Muscle of leg (tissue), 3 donors: ENCODE measurements at regions not wholly inside any gene's neighbourhood (a gene's known extent, or its start where the extent isn't known, plus 50 kb on each side); places are given as distances from the start of the nearest gene placed in this dataset.
"Not testable (repeated sequence)": the region's sequence is repeated elsewhere in the genome, so short reads cannot be mapped to it uniquely, and the experiment has no call there.

ENCODE experiments used
- DNase-seq: peaks from one replicate; pipeline ENCODE4 v3.0.0; 2013
- H3K27ac ChIP-seq: one replicate; pipeline ENCODE4 v1.5.1; 2013; ENCODE audit warnings: mild to moderate bottlenecking, low read length, control low read depth
- H3K27me3 ChIP-seq: one replicate; pipeline ENCODE4 v1.6.1; 2013; ENCODE audit warnings: low read length; ENCODE audit not compliant: control insufficient read depth, insufficient read depth
- H3K36me3 ChIP-seq: one replicate; pipeline ENCODE4 v1.6.1; 2013; ENCODE audit warnings: low read length; ENCODE audit not compliant: control insufficient read depth, insufficient read depth
- H3K4me1 ChIP-seq: one replicate; pipeline ENCODE4 v1.6.1; 2013; ENCODE audit warnings: low read length; ENCODE audit not compliant: control insufficient read depth, insufficient read depth
- H3K4me3 ChIP-seq: one replicate; pipeline ENCODE4 v1.5.1; 2013; ENCODE audit warnings: low read length, control low read depth
- H3K9me3 ChIP-seq: replicated peaks from 2 replicates; pipeline ENCODE4 v1.6.1; 2013; ENCODE audit warnings: low read depth, low read length; ENCODE audit not compliant: control insufficient read depth
- WGBS: methylation state at CpG from one replicate; pipeline ENCODE4 v1.1.5; 2013; ENCODE audit warnings: missing lambda C conversion rate; ENCODE audit not compliant: insufficient coverage; 5-methylcytosine and 5-hydroxymethylcytosine counted together

DNA sequence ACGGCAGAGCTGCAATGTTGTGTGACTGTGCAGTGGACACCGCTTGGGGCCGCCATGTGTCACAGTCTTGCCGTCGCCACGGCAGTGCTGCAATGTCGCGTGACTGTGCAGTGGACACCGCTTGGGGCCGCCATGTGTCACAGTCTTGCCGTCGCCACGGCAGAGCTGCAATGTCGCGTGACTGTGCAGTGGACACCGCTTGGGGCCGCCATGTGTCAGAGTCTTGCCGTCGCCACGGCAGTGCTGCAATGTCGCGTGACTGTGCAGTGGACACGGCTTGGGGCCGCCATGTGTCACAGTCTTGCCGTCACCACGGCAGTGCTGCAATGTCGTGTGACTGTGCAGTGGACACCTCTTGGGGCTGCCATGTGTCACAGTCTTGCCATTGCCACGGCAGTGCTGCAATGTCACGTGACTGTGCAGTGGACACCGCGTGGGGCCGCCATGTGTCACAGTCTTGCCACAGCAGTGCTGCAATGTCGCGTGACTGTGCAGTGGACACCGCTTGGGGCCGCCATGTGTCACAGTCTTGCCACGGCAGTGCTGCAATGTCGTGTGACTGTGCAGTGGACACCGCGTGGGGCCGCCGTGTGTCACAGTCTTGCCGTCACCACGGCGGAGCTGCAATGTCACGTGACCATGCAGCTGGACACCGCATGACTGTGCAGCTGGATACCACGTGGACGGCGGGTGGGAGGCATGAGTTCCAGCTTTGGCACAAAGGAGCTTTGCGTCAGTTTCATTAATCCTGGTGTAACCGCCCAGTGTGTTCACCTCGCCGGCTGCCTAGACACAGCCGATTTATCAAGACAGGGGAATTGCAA is 182.1 kb upstream of the FOXD4L5 start:
- not testable (repeated sequence) for H3K36me3 ChIP-seq, H3K9me3 ChIP-seq
- WGBS, result 94% methylated on average over 42 of the region's 55 CpGs

DNA sequence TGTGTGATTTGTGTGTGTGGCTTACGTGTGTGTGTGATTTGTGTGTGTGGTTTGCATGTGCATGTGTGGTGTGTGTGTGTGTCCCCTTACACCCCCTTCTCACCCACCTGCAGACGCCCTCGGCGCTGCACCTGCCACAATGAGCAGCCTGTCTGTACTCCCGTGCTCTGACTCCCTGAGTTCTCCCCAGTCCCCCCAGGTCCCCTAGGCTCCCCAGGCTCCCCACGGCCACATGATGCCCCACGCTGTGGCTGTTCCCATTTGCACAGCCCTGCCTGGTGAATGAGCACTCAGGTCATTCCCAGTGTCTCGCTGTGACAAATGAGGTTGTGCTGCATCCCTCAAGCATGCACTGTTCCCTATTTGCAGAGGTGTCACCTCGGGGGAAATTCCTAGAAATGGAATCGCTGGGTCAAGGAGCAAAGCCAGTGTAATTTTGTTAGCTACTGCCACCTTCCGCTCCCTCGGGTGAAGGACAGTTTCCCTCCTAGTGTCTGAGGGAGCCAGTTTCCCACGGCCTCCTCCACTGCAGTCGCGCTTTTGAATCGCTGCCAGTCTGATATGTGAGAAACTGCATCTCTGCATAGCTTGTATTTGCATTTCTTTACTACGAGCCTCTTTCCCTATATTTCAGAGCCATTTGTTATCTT is 180.4 kb upstream of the FOXD4L5 start:
- H3K4me3 ChIP-seq, DNase-seq, H3K9me3 ChIP-seq, H3K27me3 ChIP-seq, H3K27ac ChIP-seq, H3K4me1 ChIP-seq, H3K36me3 ChIP-seq: not testable (repeated sequence)
- 97% methylated on average over 6 of the region's 17 CpGs for WGBS

More for the DNA sequence above, 182.1 kb upstream of the FOXD4L5 start:
- not testable (repeated sequence) for H3K4me3 ChIP-seq, H3K4me1 ChIP-seq, DNase-seq, H3K27ac ChIP-seq, H3K27me3 ChIP-seq

DNA sequence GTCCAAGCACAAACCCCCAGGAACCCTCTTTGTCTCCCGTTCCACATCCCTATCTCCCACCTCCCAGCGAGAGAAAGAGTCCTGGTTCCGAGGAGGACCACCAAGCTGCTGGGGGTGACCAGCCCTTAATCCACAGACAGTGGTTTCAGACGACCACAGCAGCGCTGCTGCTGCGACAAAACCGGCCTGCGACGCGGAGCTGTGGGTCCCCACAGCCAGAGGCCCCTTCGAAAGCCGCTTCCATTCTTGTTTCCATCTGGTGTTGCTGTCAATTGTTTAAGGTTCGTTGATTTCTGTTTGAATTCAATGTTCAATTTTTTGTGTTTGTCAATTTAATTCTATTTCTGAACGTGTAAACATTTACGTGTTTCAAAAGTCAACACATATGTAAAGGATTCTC is 177.5 kb upstream of the FOXD4L5 start:
- not testable (repeated sequence) for DNase-seq, H3K27me3 ChIP-seq, H3K27ac ChIP-seq, H3K4me1 ChIP-seq, H3K36me3 ChIP-seq, H3K4me3 ChIP-seq
- 100% methylated on average over 2 of the region's 15 CpGs for WGBS
- peaks cover 13% of the 10 kb centered on the region for H3K9me3 ChIP-seq

DNA sequence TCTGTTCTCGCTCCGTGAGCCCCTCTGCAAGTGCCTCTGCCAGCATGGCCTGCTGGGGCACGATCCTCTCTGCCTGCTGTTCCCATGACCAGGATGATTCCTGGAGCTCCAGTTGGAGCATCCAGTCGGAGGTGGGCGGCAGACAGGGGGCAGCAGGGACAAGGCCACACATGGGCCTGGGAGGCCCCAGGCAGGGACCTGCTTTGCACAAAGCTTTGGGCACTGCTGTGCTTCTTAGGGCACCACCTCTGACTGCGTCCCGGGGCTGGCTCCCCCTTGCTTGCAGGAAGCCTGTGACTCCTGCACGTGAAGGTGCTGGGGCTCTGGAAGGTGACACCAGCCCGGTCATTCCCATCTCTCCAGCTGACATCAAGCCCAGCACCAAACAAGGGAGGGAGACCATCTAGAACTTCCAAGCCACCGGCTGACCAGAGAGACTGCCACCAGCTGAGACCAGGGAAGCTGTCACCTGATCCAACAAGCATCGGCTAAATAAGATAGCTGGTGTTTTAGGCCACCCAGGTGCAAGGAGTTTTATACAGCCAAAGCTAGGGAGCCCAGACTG is 174.8 kb upstream of the FOXD4L5 start:
- Histone ChIP-seq H3K27me3 (no peaks in the 10 kb centered on the region), H3K27ac (no peak overlapping the region), H3K9me3 (peaks cover 12% of the 10 kb centered on the region), H3K4me1 (no peaks in the 10 kb centered on the region), H3K4me3 (no peak overlapping the region), H3K36me3 (no peaks in the 10 kb centered on the region)
- WGBS, result 86% methylated on average over 10 of the region's 11 CpGs
- DNase-seq, result no peak

DNA sequence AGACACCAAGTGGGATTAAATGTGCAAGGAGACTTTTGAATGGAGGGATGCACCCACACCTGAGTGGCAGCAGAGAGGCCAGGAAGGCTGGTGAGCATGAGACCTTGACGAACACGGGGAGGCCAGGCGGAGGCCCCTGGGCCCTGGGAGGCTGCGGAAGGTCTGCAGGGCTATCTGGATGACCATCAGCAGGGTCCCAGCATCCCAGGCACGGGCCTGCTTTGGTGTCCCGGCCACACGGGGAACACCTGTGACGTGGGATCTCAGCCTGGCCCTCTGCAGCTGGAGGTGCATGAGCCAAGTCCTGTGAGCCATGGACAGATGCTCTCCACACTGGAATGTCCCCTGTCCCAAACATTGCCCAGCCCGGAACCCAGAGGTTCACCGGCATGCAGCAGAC is 174.0 kb upstream of the FOXD4L5 start:
- no peaks in the 10 kb centered on the region for H3K4me1 ChIP-seq
- no peaks in the 10 kb centered on the region for H3K27me3 ChIP-seq
- no peak overlapping the region for H3K4me3 ChIP-seq
- H3K27ac ChIP-seq, result no peak overlapping the region
- WGBS, result 89% methylated on average over 8 of the region's 10 CpGs
- no peak for DNase-seq
- H3K36me3 ChIP-seq, result no peaks in the 10 kb centered on the region
- peaks cover 12% of the 10 kb centered on the region for H3K9me3 ChIP-seq

DNA sequence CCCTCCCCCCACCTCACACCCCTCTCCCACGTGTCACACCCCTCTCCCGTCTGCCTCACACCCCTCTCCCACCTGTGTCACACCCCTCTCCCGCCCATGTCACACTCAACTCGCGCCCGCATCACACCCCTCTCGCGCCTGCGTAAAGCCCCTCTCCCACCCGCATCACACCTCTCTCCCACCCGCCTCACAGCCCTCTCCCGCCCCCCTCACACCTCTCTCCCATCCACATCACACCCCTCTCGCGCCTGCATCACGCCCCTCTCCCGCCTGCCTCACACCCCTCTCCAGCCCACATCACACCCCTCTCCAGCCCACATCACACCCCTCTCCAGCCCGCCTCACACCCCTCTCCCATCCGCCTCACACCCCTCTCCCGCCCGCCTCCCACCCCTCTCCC is 173.5 kb upstream of the FOXD4L5 start:
- Histone ChIP-seq H3K9me3 (peaks cover 12% of the 10 kb centered on the region), H3K27ac (no peak overlapping the region), H3K27me3 (no peaks in the 10 kb centered on the region), H3K36me3 (no peaks in the 10 kb centered on the region), H3K4me3 (no peak overlapping the region), H3K4me1 (no peaks in the 10 kb centered on the region)
- DNase-seq, result no peak
- 87% methylated on average over 18 of the region's 20 CpGs for WGBS

DNA sequence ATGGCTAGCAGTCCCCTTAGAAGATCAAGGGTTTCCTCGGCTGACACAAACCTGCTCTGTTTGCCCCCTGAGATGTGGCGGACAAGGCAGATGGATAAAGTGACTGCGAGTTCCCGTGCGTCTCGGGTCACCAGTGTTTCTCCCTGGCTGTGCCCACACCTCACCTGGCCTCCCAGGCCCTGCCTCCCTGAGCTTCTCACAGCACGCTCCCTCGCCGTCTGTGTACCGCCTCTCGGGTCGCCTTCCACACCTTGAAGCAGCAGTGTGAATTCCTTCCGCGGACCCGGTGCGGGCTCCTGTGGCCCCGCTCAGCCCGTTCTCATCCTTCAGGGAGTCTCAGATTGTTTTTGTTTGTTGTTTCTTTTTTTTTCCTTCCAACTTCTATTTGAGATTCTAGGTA is 172.0 kb upstream of the FOXD4L5 start:
- DNase-seq, H3K27ac ChIP-seq, H3K4me1 ChIP-seq, H3K4me3 ChIP-seq, H3K27me3 ChIP-seq, H3K36me3 ChIP-seq: not testable (repeated sequence)
- WGBS, result 98% methylated on average over 8 of the region's 18 CpGs
- H3K9me3 ChIP-seq, result peaks cover 12% of the 10 kb centered on the region

DNA sequence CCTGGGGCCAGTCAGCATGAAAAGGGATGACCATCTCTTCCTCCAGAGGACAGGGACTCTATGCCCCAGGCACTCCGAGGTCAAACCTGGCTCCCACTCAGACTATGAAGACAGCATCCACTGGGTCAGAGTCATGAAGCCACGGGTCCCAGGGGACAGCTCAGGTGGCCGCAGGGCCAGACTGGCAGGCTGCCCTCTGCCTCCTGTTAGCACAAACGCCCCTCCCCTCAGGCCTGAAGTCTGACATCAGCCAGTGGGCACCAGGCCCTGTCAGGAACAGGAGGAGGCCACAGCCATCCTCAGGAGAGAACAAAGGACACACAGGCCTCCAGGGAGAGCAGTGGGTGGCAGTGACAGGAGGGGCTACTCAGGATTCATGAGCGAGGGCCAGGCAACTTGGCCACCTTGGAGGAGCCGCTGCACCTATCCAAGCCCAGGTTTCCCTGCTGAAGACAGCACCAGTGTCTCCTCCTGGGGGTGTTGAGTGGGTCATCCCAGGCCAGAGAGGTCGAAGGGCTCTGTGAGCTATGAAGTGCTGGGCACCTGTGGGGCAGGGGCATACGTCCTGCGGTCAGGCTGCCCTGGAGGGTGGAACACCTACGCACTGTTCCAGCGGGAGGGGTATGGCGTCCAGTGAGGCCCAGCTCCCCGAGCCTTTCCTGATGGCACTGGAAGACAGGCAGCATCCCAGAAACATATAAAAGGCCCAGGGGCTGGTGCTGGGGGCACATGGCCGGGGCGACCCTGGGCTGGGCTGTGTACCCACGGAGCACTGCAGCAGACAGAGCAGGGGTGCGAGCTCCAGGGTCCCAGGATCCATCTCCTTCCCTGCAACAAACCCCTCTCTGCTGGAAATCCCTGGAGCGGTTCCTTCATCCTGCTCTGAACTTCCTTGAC is 171.0 kb upstream of the FOXD4L5 start:
- H3K4me3 ChIP-seq, H3K36me3 ChIP-seq, H3K4me1 ChIP-seq, H3K27me3 ChIP-seq, DNase-seq, H3K27ac ChIP-seq: not testable (repeated sequence)
- WGBS, result 76% methylated on average over 11 of the region's 18 CpGs
- peaks cover 12% of the 10 kb centered on the region for H3K9me3 ChIP-seq

DNA sequence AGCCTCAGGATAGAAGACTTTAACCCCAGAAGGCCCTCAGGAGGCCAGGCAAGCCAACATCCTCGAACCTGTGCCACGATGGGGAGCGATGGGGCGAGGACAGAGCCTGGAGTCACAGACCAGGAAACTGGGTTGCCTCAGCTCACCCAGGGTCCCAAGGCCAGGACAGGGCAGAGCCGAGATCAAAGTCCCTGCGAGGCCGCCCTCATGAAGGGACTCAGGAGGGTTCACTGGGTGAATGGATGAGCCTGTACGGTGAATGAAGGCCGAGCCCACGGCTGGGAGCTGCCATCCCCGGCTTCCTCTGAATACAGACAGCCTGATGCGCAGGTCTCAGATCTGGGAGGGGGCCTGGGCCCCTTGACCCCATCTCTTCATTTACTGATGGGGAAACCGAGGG is 170.1 kb upstream of the FOXD4L5 start:
- H3K4me3 ChIP-seq, H3K4me1 ChIP-seq, DNase-seq, H3K27me3 ChIP-seq, H3K36me3 ChIP-seq, H3K27ac ChIP-seq: not testable (repeated sequence)
- 87% methylated on average over 9 of the region's 13 CpGs for WGBS
- peaks cover 12% of the 10 kb centered on the region for H3K9me3 ChIP-seq

DNA sequence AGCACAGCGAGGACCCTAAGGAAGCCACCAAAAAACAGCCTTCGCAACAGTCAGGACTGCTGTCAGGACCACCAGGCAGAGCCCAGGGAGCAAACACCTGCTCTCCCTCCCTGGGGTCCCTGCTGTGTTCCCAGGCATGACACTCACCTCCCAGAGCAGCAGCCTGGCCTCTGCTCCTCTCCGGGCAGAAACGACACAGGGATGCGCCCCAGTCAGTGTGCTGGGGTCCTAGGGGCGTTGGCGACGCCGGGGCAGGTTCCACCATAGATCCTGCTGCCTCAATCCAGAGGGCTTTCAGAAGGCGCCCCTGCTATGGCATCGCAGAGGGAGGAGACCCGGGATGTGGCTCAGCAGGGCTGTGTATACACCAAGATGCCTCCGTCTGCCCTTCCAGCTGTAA is 169.7 kb upstream of the FOXD4L5 start:
- WGBS, result 70% methylated on average over 11 of the region's 13 CpGs

More for the DNA sequence above, 169.7 kb upstream of the FOXD4L5 start:
- DNase-seq, H3K4me3 ChIP-seq, H3K27ac ChIP-seq, H3K27me3 ChIP-seq, H3K9me3 ChIP-seq, H3K4me1 ChIP-seq, H3K36me3 ChIP-seq: not testable (repeated sequence)
